Dedifferentiated amniotic fluid mesenchymal stem cell (primary cell): ENCODE measurements at regions not wholly inside any gene's neighbourhood (a gene's known extent, or its start where the extent isn't known, plus 50 kb on each side); places are given as distances from the start of the nearest gene placed in this dataset.

ENCODE experiments used
- DNase-seq: peaks from one replicate; pipeline ENCODE4 v3.0.0-alpha.2; 2016; ENCODE audit errors: extremely low spot score

DNA sequence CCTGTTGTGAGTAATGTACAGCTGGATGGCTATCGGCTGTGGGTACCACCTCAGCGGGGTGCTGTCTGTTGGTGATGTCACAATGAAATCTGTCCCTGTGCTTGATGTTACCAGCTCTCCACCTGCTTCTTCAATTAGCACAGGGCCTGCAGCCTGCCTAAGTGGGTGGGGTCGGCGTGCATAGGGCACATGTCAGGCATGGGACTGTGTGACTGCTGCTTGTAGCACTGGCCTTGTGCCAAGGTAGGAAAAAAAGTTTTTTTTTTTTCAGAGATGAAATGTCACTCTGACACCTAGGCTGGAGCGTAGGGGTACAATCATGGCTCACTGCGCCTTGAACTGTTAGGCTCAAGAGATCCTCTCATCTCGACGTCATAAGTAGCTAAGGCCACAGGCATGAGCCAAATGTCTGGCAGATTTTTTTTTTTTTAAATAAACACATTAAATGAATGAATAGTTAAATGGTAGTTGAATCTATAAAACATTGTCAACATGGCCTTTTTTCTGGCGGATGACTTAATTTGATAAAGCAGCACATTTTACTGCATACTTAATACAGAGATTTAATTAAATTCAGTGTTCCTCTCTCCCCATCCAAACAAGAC lies 222.5 kb downstream of the NXNL2 start:
- DNase-seq, result no peak

- no peak for DNase-seq
Measured at GRCh38 chr9:88759364-88759763, 224.4 kb downstream of the NXNL2 start.

GRCh38 chr9:88766778-88767503 lies 224.3 kb upstream of the S1PR3 start:
- peak; percentile 63 for DNase-seq

GRCh38 chr9:88767504-88767790 lies 223.8 kb upstream of the S1PR3 start:
- no peak for DNase-seq

GRCh38 chr9:88772575-88772974 lies 218.7 kb upstream of the S1PR3 start:
- no peak for DNase-seq

DNA sequence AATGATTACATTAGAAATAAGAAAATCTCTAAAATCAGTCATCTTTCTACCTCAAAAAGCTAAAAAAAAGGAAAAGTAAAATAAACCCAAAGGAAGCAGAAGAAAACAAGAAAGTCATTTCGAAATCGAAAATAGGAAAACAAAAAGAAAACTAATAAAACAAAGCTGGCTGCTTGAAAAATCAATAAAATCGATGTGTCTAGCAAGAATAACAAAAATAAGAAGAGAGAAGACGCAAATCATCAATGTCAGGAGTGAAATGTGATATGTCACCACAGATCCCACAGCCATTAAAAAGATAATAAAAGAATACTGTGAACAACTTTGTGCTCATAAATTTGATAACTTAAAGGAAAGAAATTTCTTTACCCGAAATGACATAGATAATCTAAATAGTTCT lies 218.1 kb upstream of the S1PR3 start:
- no peak for DNase-seq

DNA sequence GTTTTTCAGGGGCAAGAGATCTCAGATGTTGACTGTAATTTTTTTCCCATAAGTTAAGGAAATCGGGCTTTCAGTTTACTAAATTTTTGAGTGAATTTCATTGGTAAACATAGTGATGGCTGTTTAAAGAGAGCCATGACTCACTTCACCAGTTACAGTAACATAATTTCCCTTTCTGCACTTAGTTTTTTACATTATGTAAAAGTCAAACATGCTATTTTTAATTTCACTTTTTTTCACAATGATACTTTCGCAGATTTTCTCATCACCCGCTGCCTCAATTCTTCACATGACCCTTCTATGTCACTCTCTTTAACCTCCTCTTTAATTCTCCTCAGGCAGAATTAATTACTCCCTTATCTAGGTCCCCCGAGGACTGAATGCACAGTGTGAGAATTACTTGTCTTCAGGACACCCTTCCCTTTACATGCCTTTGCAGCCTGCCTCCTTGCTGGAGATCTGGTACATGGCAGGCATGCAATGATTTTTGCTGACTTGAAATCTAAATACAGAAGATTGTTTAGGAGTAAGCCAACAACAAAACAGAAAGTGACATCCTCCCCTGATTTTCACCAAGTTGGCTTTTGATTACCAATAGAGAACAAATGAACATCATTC lies 217.5 kb upstream of the S1PR3 start:
- DNase-seq, result no peak

- DNase-seq, result peak; percentile 77
Measured at GRCh38 chr9:88775037-88775471, 216.2 kb upstream of the S1PR3 start.

DNA sequence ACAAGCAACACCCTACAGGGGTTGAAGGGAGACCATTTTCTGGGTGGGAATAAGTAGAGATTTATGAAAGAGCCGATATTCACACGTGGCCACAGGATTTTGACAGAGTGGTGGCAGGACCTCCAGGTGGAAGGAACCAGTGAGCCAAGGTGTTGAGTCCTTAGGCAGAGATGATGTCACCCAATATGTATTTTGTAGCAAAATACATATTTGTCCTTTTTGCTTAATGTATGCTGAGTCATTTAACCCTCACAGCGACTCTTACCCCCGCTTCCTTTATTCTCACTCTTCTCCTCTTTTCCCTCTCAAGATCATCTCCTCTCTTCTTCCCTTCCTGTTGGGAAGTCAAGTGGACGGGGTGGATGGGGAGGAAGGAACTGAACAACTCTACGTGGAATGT lies 215.7 kb upstream of the S1PR3 start:
- DNase-seq, result no peak

GRCh38 chr9:88775966-88776365 lies 215.3 kb upstream of the S1PR3 start:
- DNase-seq, result no peak

- DNase-seq, result peak; percentile 79
Measured at GRCh38 chr9:88776717-88777497, 214.4 kb upstream of the S1PR3 start.

GRCh38 chr9:88777498-88778312 lies 213.6 kb upstream of the S1PR3 start:
- DNase-seq, result no peak

GRCh38 chr9:88781628-88782391 lies 209.5 kb upstream of the S1PR3 start:
- no peak for DNase-seq

- no peak for DNase-seq
Measured at GRCh38 chr9:88782931-88783710, 208.1 kb upstream of the S1PR3 start.

DNA sequence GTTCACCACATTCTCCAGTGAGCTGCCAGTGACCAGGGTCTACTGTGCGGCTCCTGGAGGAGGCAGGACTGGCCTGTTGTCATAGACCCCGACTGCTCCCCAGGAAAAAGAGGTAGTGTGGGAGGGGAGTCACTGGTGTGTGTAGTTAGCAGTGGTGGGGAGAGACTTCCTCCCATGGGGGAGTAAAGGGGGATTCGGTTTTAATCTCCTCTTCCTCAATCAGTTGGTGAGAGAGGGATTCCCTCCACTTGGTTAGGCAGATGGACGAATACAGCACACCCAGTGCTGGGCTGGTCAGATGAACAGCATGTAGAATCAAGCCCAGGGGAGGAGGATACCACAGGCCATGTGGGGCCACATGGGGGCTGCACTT lies 207.6 kb upstream of the S1PR3 start:
- no peak for DNase-seq

DNA sequence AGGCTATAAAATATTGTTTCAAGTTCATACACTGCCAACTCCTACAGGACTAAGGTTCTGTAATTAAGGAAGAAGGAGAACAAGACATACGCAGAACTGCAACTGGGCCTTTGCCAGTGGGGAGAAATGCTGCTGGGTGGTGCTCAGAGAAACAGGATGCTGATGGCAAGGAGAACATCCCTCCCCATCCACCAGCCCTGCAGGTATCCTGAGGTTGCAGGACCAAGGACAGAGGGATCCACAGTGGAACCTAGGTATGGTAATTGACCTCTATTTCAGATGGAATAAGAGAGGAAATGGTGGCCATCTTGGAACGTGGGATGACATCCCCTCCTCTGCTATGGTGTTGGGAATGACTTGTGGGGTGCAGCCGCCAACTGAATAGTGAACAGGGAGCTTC lies 206.3 kb upstream of the S1PR3 start:
- no peak for DNase-seq

GRCh38 chr9:88786291-88787079 lies 204.8 kb upstream of the S1PR3 start:
- DNase-seq, result no peak

DNA sequence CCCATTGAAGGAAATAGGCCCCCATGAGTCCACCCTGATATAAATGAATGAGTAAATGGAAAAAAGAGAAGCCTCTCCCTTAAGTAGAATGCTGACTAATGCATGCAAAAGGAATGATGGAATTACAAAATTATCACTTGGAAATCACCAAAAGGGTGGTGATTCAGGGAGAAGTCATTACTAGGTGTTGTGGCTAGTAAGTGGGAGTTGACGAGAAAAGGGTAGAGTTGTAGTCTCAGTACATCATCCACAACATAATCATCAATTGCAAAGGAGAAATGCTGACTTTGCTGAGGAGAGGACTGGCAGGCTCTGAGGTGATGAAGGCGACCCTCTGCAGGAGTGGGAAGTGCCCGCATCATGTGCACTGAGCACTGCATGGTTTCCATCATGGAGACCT lies 201.5 kb upstream of the S1PR3 start:
- DNase-seq, result no peak

DNA sequence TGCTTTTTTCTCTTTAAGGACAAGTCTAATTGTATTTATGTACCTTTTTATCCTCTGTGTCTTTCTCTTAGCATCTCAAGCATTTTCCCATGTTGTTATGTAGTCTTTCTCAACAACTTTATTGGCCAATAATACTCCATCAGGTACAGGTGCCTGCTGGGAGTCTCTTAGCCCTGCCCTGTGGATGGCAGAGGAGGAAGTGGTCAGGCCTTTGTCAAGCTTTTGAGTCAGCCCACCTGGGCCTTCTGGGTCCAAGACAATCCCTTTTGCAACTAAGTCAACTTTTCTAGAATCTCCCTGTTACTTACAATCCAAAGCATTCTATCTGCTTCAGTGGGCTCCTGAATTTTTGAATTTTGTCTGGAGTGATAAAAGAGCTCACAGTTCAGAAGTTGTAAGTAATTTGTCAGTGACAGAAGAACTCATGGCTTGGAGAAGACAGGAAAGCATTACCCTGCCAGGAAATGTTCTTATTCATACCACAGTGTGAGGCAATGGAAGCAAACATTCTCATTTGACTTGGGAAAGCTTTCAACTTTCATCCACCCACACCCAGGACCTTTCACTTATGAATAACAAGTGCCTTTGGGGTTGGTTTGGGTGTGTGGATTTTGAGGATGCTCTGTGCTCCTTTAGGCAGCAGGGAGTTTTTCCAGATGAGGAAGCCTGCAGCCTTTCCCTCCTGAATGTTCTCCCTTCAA lies 200.0 kb upstream of the S1PR3 start:
- DNase-seq, result peak; percentile 85
